Activated naive CD8-positive, alpha-beta T cell treated with anti-CD3 and anti-CD28 coated beads for 36 hours (primary cell): ENCODE measurements at regions not wholly inside any gene's neighbourhood (a gene's known extent, or its start where the extent isn't known, plus 50 kb on each side); places are given as distances from the start of the nearest gene placed in this dataset.
"Not testable (repeated sequence)": the region's sequence is repeated elsewhere in the genome, so short reads cannot be mapped to it uniquely, and the experiment has no call there.

Experiments
- DNase-seq: peaks from one replicate; pipeline ENCODE4 v3.0.0; 2021
- H3K27ac Mint-ChIP-seq: one replicate; pipeline ENCODE4 v1.8.0; 2022; ENCODE audit warnings: mild to moderate bottlenecking, moderate library complexity, mixed read lengths
- H3K27me3 Mint-ChIP-seq: one replicate; pipeline ENCODE4 v1.8.0; 2022; ENCODE audit warnings: mild to moderate bottlenecking, mixed read lengths
- H3K36me3 Mint-ChIP-seq: one replicate; pipeline ENCODE4 v1.8.0; 2021; ENCODE audit warnings: mild to moderate bottlenecking, mixed read lengths
- H3K4me1 Mint-ChIP-seq: one replicate; pipeline ENCODE4 v1.8.0; 2021; ENCODE audit warnings: mixed read lengths
- H3K4me3 Mint-ChIP-seq: one replicate; pipeline ENCODE4 v1.8.0; 2022; ENCODE audit warnings: mild to moderate bottlenecking, moderate library complexity, mixed read lengths
- H3K9me3 Mint-ChIP-seq: one replicate; pipeline ENCODE4 v1.8.0; 2022; ENCODE audit warnings: mixed read lengths

- Mint-ChIP-seq H3K27me3 (peaks cover 24% of the 10 kb centered on the region), H3K4me1 (peaks cover 4% of the 10 kb centered on the region), H3K27ac (no peak overlapping the region), H3K4me3 (no peak overlapping the region), H3K9me3 (no peaks in the 10 kb centered on the region), H3K36me3 (no peaks in the 10 kb centered on the region)
- DNase-seq = no peak
Measured at GRCh38 chr4:17252131-17252530, 259.8 kb downstream of the QDPR start.

- Mint-ChIP-seq H3K4me3 (no peak overlapping the region), H3K9me3 (no peaks in the 10 kb centered on the region), H3K4me1 (peaks cover 4% of the 10 kb centered on the region), H3K36me3 (no peaks in the 10 kb centered on the region), H3K27me3 (peaks cover 22% of the 10 kb centered on the region), H3K27ac (no peak overlapping the region)
- no peak for DNase-seq
Measured at GRCh38 chr4:17251101-17251500, 260.8 kb downstream of the QDPR start.

- no peaks in the 10 kb centered on the region for H3K9me3 Mint-ChIP-seq
- H3K27ac Mint-ChIP-seq = no peak overlapping the region
Measured at GRCh38 chr4:17250591-17250990, 261.3 kb downstream of the QDPR start.

GRCh38 chr4:17246656-17247055 is 265.2 kb downstream of the QDPR start:
- no peak for DNase-seq
- H3K4me1 Mint-ChIP-seq = no peaks in the 10 kb centered on the region
- H3K36me3 Mint-ChIP-seq = no peaks in the 10 kb centered on the region
- no peaks in the 10 kb centered on the region for H3K9me3 Mint-ChIP-seq
- no peak overlapping the region for H3K4me3 Mint-ChIP-seq
- no peak overlapping the region for H3K27ac Mint-ChIP-seq
- peaks cover 13% of the 10 kb centered on the region for H3K27me3 Mint-ChIP-seq

More at GRCh38 chr4:17250591-17250990, 261.3 kb downstream of the QDPR start:
- Mint-ChIP-seq H3K36me3 (no peaks in the 10 kb centered on the region), H3K4me3 (no peak overlapping the region), H3K4me1 (peaks cover 4% of the 10 kb centered on the region), H3K27me3 (peaks cover 22% of the 10 kb centered on the region)
- DNase-seq = no peak

GRCh38 chr4:17241835-17242234 is 270.1 kb downstream of the QDPR start:
- H3K9me3 Mint-ChIP-seq = no peaks in the 10 kb centered on the region
- no peak overlapping the region for H3K27ac Mint-ChIP-seq
- no peak overlapping the region for H3K4me3 Mint-ChIP-seq

GRCh38 chr4:17238633-17239032 is 273.3 kb downstream of the QDPR start:
- H3K36me3 Mint-ChIP-seq = no peaks in the 10 kb centered on the region
- DNase-seq = no peak
- H3K4me1 Mint-ChIP-seq = no peaks in the 10 kb centered on the region
- H3K4me3 Mint-ChIP-seq = no peak overlapping the region
- no peak overlapping the region for H3K27ac Mint-ChIP-seq
- peaks cover 11% of the 10 kb centered on the region for H3K27me3 Mint-ChIP-seq
- H3K9me3 Mint-ChIP-seq = no peaks in the 10 kb centered on the region

More at GRCh38 chr4:17241835-17242234, 270.1 kb downstream of the QDPR start:
- peaks cover 18% of the 10 kb centered on the region for H3K27me3 Mint-ChIP-seq
- no peaks in the 10 kb centered on the region for H3K36me3 Mint-ChIP-seq
- no peak for DNase-seq
- H3K4me1 Mint-ChIP-seq = no peaks in the 10 kb centered on the region

GRCh38 chr4:17236686-17237085 is 275.2 kb downstream of the QDPR start:
- no peak for DNase-seq
- no peaks in the 10 kb centered on the region for H3K9me3 Mint-ChIP-seq
- H3K4me3 Mint-ChIP-seq = no peak overlapping the region
- no peaks in the 10 kb centered on the region for H3K4me1 Mint-ChIP-seq
- peaks cover 20% of the 10 kb centered on the region for H3K27me3 Mint-ChIP-seq
- no peak overlapping the region for H3K27ac Mint-ChIP-seq
- no peaks in the 10 kb centered on the region for H3K36me3 Mint-ChIP-seq

- Mint-ChIP-seq H3K4me1 (no peaks in the 10 kb centered on the region), H3K4me3 (no peak overlapping the region), H3K27me3 (peaks cover 18% of the 10 kb centered on the region), H3K9me3 (no peaks in the 10 kb centered on the region), H3K36me3 (no peaks in the 10 kb centered on the region), H3K27ac (no peak overlapping the region)
- DNase-seq = no peak
Measured at GRCh38 chr4:17234678-17235077, 277.2 kb downstream of the QDPR start.

GRCh38 chr4:17232566-17233253 is 279.2 kb downstream of the QDPR start:
- no peaks in the 10 kb centered on the region for H3K9me3 Mint-ChIP-seq
- H3K4me1 Mint-ChIP-seq = no peaks in the 10 kb centered on the region
- no peak overlapping the region for H3K27ac Mint-ChIP-seq
- H3K36me3 Mint-ChIP-seq = peaks cover 1% of the 10 kb centered on the region
- no peak for DNase-seq
- no peak overlapping the region for H3K4me3 Mint-ChIP-seq
- H3K27me3 Mint-ChIP-seq = peaks cover 23% of the 10 kb centered on the region

GRCh38 chr4:17231880-17232475 is 279.9 kb downstream of the QDPR start:
- H3K27me3 Mint-ChIP-seq = peaks cover 22% of the 10 kb centered on the region
- not testable (repeated sequence) for H3K36me3 Mint-ChIP-seq, DNase-seq, H3K4me1 Mint-ChIP-seq, H3K9me3 Mint-ChIP-seq, H3K27ac Mint-ChIP-seq, H3K4me3 Mint-ChIP-seq

GRCh38 chr4:17230727-17231126 is 281.2 kb downstream of the QDPR start:
- no peak overlapping the region for H3K4me3 Mint-ChIP-seq
- peaks cover 2% of the 10 kb centered on the region for H3K9me3 Mint-ChIP-seq
- peaks cover 18% of the 10 kb centered on the region for H3K27me3 Mint-ChIP-seq
- peaks cover 1% of the 10 kb centered on the region for H3K36me3 Mint-ChIP-seq
- H3K27ac Mint-ChIP-seq = no peak overlapping the region
- no peaks in the 10 kb centered on the region for H3K4me1 Mint-ChIP-seq
- no peak for DNase-seq

GRCh38 chr4:17220816-17221215 is 291.1 kb downstream of the QDPR start:
- H3K36me3 Mint-ChIP-seq = no peaks in the 10 kb centered on the region
- H3K27me3 Mint-ChIP-seq = no peaks in the 10 kb centered on the region
- H3K4me3 Mint-ChIP-seq = no peak overlapping the region
- H3K4me1 Mint-ChIP-seq = no peaks in the 10 kb centered on the region
- H3K9me3 Mint-ChIP-seq = peaks cover 3% of the 10 kb centered on the region
- DNase-seq = no peak
- no peak overlapping the region for H3K27ac Mint-ChIP-seq

- Mint-ChIP-seq H3K36me3 (no peaks in the 10 kb centered on the region), H3K27me3 (no peaks in the 10 kb centered on the region), H3K4me1 (no peaks in the 10 kb centered on the region), H3K9me3 (peaks cover 3% of the 10 kb centered on the region), H3K4me3 (no peak overlapping the region), H3K27ac (no peak overlapping the region)
- DNase-seq = no peak
Measured at GRCh38 chr4:17218786-17219185, 293.1 kb downstream of the QDPR start.

- Mint-ChIP-seq H3K36me3 (peaks cover 2% of the 10 kb centered on the region), H3K27ac (no peak overlapping the region), H3K4me1 (no peaks in the 10 kb centered on the region), H3K4me3 (no peak overlapping the region), H3K27me3 (peaks cover 35% of the 10 kb centered on the region), H3K9me3 (peaks cover 6% of the 10 kb centered on the region)
- no peak for DNase-seq
Measured at GRCh38 chr4:17206829-17207801, 304.8 kb downstream of the QDPR start.

- peaks cover 2% of the 10 kb centered on the region for H3K36me3 Mint-ChIP-seq
- no peak overlapping the region for H3K4me3 Mint-ChIP-seq
- DNase-seq = no peak
- no peak overlapping the region for H3K27ac Mint-ChIP-seq
- H3K27me3 Mint-ChIP-seq = peaks cover 37% of the 10 kb centered on the region
- peaks cover 6% of the 10 kb centered on the region for H3K9me3 Mint-ChIP-seq
- no peaks in the 10 kb centered on the region for H3K4me1 Mint-ChIP-seq
Measured at GRCh38 chr4:17204908-17205307, 306.5 kb upstream of the LDB2 start.
